Activated CD4-positive, alpha-beta T cell treated with anti-CD3 and anti-CD28 coated beads, Interleukin-2, amount 10 ng/mL, durations not matched to agents 24 days and 14 days (primary cell): ENCODE measurements at regions not wholly inside any gene's neighbourhood (a gene's known extent, or its start where the extent isn't known, plus 50 kb on each side); places are given as distances from the start of the nearest gene placed in this dataset.

Experiments used
- DNase-seq: peaks from one replicate; pipeline ENCODE4 v3.0.0; 2022
- H3K27ac Mint-ChIP-seq: one replicate; pipeline ENCODE4 v1.8.0; 2022; ENCODE audit warnings: mild to moderate bottlenecking, mixed read lengths
- H3K27me3 Mint-ChIP-seq: one replicate; pipeline ENCODE4 v1.8.0; 2022; ENCODE audit warnings: mixed read lengths
- H3K36me3 Mint-ChIP-seq: one replicate; pipeline ENCODE4 v1.8.0; 2022; ENCODE audit warnings: low read depth, mild to moderate bottlenecking, mixed read lengths
- H3K4me1 Mint-ChIP-seq: one replicate; pipeline ENCODE4 v1.8.0; 2021; ENCODE audit warnings: mixed read lengths
- H3K4me3 Mint-ChIP-seq: one replicate; pipeline ENCODE4 v1.8.0; 2022; ENCODE audit warnings: mild to moderate bottlenecking, moderate library complexity, mixed read lengths
- H3K9me3 Mint-ChIP-seq: one replicate; pipeline ENCODE4 v1.8.0; 2021; ENCODE audit warnings: mixed read lengths
- intact Hi-C: fragments of 100-400 bp; cut with micrococcal nuclease; formaldehyde crosslinking; loops from one replicate; pipeline ENCODE4 v1.15.1; 2023

DNA sequence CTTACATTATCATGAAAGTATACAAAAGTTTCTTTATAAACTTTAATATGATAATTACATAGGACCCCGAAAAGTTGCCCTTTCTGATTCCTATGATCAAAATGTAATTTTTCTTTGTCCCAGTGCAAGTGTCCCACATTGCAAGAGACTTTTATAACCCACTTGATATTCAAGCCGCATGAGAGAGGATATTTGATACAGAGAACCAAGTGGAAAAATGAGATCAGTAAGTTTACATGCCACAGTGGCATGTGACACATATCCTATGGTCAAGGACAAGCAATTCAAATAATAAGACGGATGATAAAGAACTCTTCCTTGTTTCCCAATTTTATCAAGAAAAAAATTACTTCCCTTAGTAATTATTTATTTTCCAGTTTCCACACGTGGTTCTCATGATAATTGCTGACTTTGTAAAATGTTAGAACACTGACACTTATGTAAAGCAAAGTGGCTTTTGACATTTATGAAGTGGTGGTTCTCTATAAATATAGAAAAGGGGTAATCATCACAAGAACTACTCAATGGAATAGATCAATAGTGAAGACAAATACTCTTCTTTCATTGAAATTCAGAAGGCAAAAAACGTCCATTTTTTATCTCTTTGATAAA, 273.7 kb upstream of the NOCT start:
- H3K9me3 Mint-ChIP-seq: no peaks in the 10 kb centered on the region
- DNase-seq: no peak
- no peaks in the 10 kb centered on the region for H3K4me1 Mint-ChIP-seq
- H3K27me3 Mint-ChIP-seq: no peaks in the 10 kb centered on the region
- H3K4me3 Mint-ChIP-seq: no peak overlapping the region
- H3K36me3 Mint-ChIP-seq: no peaks in the 10 kb centered on the region
- intact Hi-C loops: no loop called here
- H3K27ac Mint-ChIP-seq: no peak overlapping the region

DNA sequence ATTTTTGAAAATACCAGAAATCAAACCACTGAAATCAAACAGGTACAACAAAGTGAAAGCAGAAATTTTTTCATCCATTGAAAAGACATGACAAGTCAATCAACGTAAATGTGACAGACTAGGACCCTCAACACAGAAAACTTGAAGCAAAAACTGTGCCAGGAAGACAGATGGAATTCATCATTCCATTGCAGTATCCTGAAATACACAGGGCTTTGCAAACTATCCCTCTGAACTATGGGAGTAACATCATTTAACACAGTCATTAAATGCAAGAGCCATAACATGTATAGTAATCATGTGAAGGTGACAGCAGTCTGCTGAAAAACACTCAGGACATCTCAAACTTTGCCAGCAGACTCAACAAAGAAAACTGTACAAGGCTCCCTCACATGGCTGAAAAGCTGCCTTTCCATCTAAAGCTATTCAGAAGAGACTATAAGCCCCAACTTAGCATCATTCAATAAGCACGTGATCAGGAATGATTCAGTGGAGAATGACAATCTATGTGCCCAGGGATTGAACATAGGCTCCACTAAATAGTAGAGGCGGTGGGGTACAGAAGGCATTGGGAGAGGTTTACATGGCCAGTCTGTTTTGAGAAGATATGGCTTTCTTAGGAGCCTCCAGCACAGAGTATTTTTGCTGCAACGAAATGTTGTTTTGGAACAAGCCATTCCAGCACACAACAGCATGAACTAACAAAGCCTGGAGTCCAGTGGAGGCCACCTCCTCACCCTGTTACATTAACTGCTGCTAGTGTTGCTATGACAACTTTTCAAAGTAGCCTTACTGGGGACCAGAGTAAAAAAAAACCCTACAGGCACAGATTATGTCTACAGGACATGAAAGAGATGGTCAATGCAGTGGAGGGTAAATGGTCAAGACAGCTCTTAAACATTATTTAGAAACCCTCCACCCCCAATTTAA, 274.5 kb upstream of the NOCT start:
- Mint-ChIP-seq H3K27ac (no peak overlapping the region), H3K27me3 (no peaks in the 10 kb centered on the region), H3K36me3 (no peaks in the 10 kb centered on the region), H3K4me1 (no peaks in the 10 kb centered on the region), H3K4me3 (no peak overlapping the region), H3K9me3 (no peaks in the 10 kb centered on the region)
- intact Hi-C loops: no loop called here
- DNase-seq: no peak

DNA sequence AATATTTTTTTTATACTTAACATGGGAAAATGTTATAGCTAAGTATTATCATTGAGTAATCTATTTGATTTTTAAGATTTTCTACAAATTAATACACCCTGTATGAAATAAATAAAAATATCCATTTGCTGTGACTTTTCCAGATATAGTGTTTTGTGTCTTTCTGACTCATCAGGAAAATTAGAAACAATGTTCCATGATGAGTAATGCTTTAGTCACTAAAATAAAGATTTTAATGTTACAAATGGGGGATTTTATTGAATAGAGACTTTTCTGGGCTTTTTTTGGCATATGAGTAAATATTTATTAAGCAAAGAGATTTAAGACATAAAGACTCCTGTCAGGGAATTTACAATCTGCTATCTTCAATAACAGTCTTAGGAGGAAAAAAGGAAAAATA, 279.2 kb upstream of the NOCT start:
- no peaks in the 10 kb centered on the region for H3K9me3 Mint-ChIP-seq
- H3K27ac Mint-ChIP-seq: no peak overlapping the region
- H3K4me1 Mint-ChIP-seq: no peaks in the 10 kb centered on the region
- intact Hi-C loops: no loop called here
- no peaks in the 10 kb centered on the region for H3K27me3 Mint-ChIP-seq
- DNase-seq: no peak
- H3K36me3 Mint-ChIP-seq: no peaks in the 10 kb centered on the region
- no peak overlapping the region for H3K4me3 Mint-ChIP-seq

DNA sequence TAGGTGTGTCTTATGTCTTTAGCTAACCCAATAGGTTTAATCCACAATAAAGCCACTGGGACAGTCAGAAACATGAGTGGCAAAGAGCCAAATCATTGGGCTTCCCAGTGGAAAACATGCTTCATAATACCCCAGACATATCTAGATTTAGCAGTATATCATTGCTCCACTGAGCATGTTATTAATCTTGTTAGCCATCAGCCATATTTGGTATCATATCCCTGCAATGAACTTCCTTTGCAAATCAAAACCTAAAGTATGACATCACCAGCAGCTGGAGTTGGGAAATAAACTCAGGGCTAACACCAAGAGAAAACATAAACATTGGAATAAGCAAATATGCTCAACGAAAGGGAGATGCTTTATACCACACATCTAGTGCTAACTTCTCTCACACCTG, 280.8 kb upstream of the NOCT start:
- H3K36me3 Mint-ChIP-seq: no peaks in the 10 kb centered on the region
- no peak for DNase-seq
- no peak overlapping the region for H3K4me3 Mint-ChIP-seq
- H3K27ac Mint-ChIP-seq: no peak overlapping the region
- intact Hi-C loops: no loop called here
- no peaks in the 10 kb centered on the region for H3K4me1 Mint-ChIP-seq
- no peaks in the 10 kb centered on the region for H3K27me3 Mint-ChIP-seq
- H3K9me3 Mint-ChIP-seq: no peaks in the 10 kb centered on the region

DNA sequence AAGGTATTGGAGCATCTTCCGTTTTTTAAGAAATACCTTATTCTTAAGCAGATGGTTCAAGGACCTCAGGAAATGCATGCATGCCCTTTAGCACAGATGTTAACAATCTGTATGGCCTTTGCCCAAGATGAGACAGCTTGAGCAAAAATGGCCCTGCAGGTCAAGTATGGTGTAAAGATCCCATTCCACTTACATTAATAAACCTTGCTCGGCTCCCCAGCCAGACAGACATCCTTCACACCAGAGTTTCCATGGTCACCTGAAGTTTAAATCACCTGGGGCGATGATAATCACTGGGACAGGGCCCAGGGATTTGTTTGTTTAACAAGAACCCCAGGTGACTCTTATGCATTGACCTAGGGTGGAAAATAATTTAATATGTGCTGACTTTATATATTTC, 287.0 kb upstream of the NOCT start:
- Mint-ChIP-seq H3K9me3 (no peaks in the 10 kb centered on the region), H3K4me1 (no peaks in the 10 kb centered on the region), H3K36me3 (no peaks in the 10 kb centered on the region), H3K4me3 (no peak overlapping the region), H3K27me3 (peaks cover 9% of the 10 kb centered on the region), H3K27ac (no peak overlapping the region)
- intact Hi-C loops: no loop called here
- no peak for DNase-seq

GRCh38 chr4:138727731-138728130, 287.9 kb upstream of the NOCT start:
- DNase-seq: no peak
- H3K4me3 Mint-ChIP-seq: no peak overlapping the region
- no peaks in the 10 kb centered on the region for H3K4me1 Mint-ChIP-seq
- H3K9me3 Mint-ChIP-seq: no peaks in the 10 kb centered on the region
- H3K27me3 Mint-ChIP-seq: peaks cover 11% of the 10 kb centered on the region
- intact Hi-C loops: no loop called here
- H3K36me3 Mint-ChIP-seq: no peaks in the 10 kb centered on the region
- H3K27ac Mint-ChIP-seq: no peak overlapping the region

- Mint-ChIP-seq H3K27me3 (peaks cover 11% of the 10 kb centered on the region), H3K4me3 (no peak overlapping the region), H3K36me3 (no peaks in the 10 kb centered on the region), H3K4me1 (no peaks in the 10 kb centered on the region), H3K27ac (no peak overlapping the region), H3K9me3 (no peaks in the 10 kb centered on the region)
- peak; percentile 15 for DNase-seq
- intact Hi-C loops: no loop called here
These were observed 291.1 kb upstream of the NOCT start for GRCh38 chr4:138724530-138724929.

GRCh38 chr4:138716559-138717335, 298.8 kb upstream of the NOCT start:
- Mint-ChIP-seq H3K27me3 (peaks cover 4% of the 10 kb centered on the region), H3K27ac (no peak overlapping the region), H3K4me3 (no peak overlapping the region), H3K36me3 (no peaks in the 10 kb centered on the region), H3K9me3 (no peaks in the 10 kb centered on the region), H3K4me1 (no peaks in the 10 kb centered on the region)
- peak; percentile 27 for DNase-seq
- intact Hi-C loops: no loop called here

DNA sequence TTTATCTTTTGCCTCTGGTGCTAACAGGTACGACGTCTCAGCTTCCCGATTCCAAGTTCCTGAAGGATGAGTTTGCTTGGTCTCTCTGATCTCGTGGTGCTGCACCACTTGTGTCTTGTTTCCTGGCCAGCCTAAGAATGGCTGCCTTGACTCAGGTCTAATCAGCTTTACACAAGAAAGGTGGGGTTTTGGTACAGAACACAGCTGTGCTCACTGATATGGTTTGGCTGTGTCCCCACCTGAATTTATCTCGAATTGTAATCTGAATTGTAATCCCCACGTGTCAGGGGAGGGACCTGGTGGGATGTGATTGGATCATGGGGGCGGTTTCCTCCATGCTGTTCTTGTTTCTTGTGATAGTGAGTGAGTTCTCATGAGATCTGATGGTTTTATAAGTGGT, 305.3 kb upstream of the NOCT start:
- Mint-ChIP-seq H3K36me3 (no peaks in the 10 kb centered on the region), H3K27ac (no peak overlapping the region), H3K4me3 (no peak overlapping the region), H3K27me3 (no peaks in the 10 kb centered on the region), H3K4me1 (no peaks in the 10 kb centered on the region), H3K9me3 (no peaks in the 10 kb centered on the region)
- intact Hi-C loops: no loop called here
- peak; percentile 18 for DNase-seq

- H3K9me3 Mint-ChIP-seq: no peaks in the 10 kb centered on the region
- intact Hi-C loops: no loop called here
These were observed 305.7 kb upstream of the NOCT start for GRCh38 chr4:138709859-138710258.

GRCh38 chr4:138707746-138708677, 307.6 kb upstream of the NOCT start:
- intact Hi-C loops: no loop called here
- no peaks in the 10 kb centered on the region for H3K36me3 Mint-ChIP-seq

More at GRCh38 chr4:138709859-138710258, 305.7 kb upstream of the NOCT start:
- Mint-ChIP-seq H3K4me1 (no peaks in the 10 kb centered on the region), H3K27ac (no peak overlapping the region), H3K4me3 (no peak overlapping the region), H3K36me3 (no peaks in the 10 kb centered on the region), H3K27me3 (no peaks in the 10 kb centered on the region)
- DNase-seq: peak; percentile 20

GRCh38 chr4:138706201-138706600, 309.4 kb upstream of the NOCT start:
- intact Hi-C loops: no loop called here
- no peaks in the 10 kb centered on the region for H3K36me3 Mint-ChIP-seq
- H3K27ac Mint-ChIP-seq: no peak overlapping the region
- H3K27me3 Mint-ChIP-seq: no peaks in the 10 kb centered on the region
- H3K4me1 Mint-ChIP-seq: no peaks in the 10 kb centered on the region
- no peaks in the 10 kb centered on the region for H3K9me3 Mint-ChIP-seq
- H3K4me3 Mint-ChIP-seq: no peak overlapping the region
- DNase-seq: no peak

More at GRCh38 chr4:138707746-138708677, 307.6 kb upstream of the NOCT start:
- Mint-ChIP-seq H3K4me1 (no peaks in the 10 kb centered on the region), H3K27me3 (no peaks in the 10 kb centered on the region), H3K4me3 (no peak overlapping the region), H3K9me3 (no peaks in the 10 kb centered on the region), H3K27ac (no peak overlapping the region)
- DNase-seq: peak; percentile 9

GRCh38 chr4:138702190-138702824, 313.3 kb upstream of the NOCT start:
- no peak overlapping the region for H3K27ac Mint-ChIP-seq
- no peaks in the 10 kb centered on the region for H3K9me3 Mint-ChIP-seq
- no peaks in the 10 kb centered on the region for H3K4me1 Mint-ChIP-seq
- no peaks in the 10 kb centered on the region for H3K27me3 Mint-ChIP-seq
- H3K36me3 Mint-ChIP-seq: no peaks in the 10 kb centered on the region
- intact Hi-C loops: no loop called here
- H3K4me3 Mint-ChIP-seq: no peak overlapping the region
- peak; percentile 12 for DNase-seq
